SK-N-SH treated with all-trans-retinoic acid at 6 μM for 48 hours (cell line): ENCODE measurements at regions not wholly inside any gene's neighbourhood (a gene's known extent, or its start where the extent isn't known, plus 50 kb on each side); places are given as distances from the start of the nearest gene placed in this dataset.

Experiments
- ATAC-seq: fragments of 200-7000 bp; cut with Tn5 transposase; 3 replicates; pipeline ENCODE4 v1.9.1; 2020; ENCODE audit warnings: mild to moderate bottlenecking, moderate library complexity
- BACH2 ChIP-seq: fragments of 250-450 bp; sonication (Bioruptor Pico); IDR thresholded peaks from 2 replicates; pipeline ENCODE4 v1.9.0; 2021; ENCODE audit warnings: mild to moderate bottlenecking, borderline replicate concordance
- CSDC2 ChIP-seq: fragments of 250-450 bp; sonication (Bioruptor Pico); IDR thresholded peaks from 2 replicates; pipeline ENCODE4 v1.5.0; 2020; ENCODE audit warnings: mild to moderate bottlenecking, moderate library complexity
- CSRNP3 ChIP-seq: fragments of 250-450 bp; sonication (Bioruptor Pico); IDR thresholded peaks from 2 replicates; pipeline ENCODE4 v1.5.1; 2021; ENCODE audit warnings: mild to moderate bottlenecking, moderate library complexity
- ESRRG ChIP-seq: fragments of 250-450 bp; sonication (Bioruptor Pico); IDR thresholded peaks from 2 replicates; pipeline ENCODE4 v1.6.1; 2021; ENCODE audit warnings: mild to moderate bottlenecking
- GLIS3 ChIP-seq: fragments of 250-450 bp; sonication (Bioruptor Pico); IDR thresholded peaks from 2 replicates; pipeline ENCODE4 v1.5.0; 2020; ENCODE audit warnings: mild to moderate bottlenecking, moderate library complexity
- ISL1 ChIP-seq: fragments of 250-450 bp; sonication (Bioruptor Pico); IDR thresholded peaks from 2 replicates; pipeline ENCODE4 v2.1.2; 2022; ENCODE audit warnings: mild to moderate bottlenecking, moderate library complexity
- OSR1 ChIP-seq: fragments of 250-450 bp; sonication (Bioruptor Pico); IDR thresholded peaks from 2 replicates; pipeline ENCODE4 v1.8.0; 2022; ENCODE audit warnings: moderate library complexity, mild to moderate bottlenecking, inconsistent platforms
- PATZ1 ChIP-seq: fragments of 250-450 bp; sonication (Bioruptor Pico); IDR thresholded peaks from 2 replicates; pipeline ENCODE4 v1.8.0; 2020; ENCODE audit warnings: mild to moderate bottlenecking, moderate library complexity, borderline replicate concordance
- PPARA ChIP-seq: fragments of 250-450 bp; sonication (Bioruptor Pico); IDR thresholded peaks from 2 replicates; pipeline ENCODE4 v1.5.0; 2020; ENCODE audit warnings: mild to moderate bottlenecking, borderline replicate concordance
- SNAI2 ChIP-seq: fragments of 250-450 bp; sonication (Bioruptor Pico); IDR thresholded peaks from 2 replicates; pipeline ENCODE4 v1.5.0; 2020; ENCODE audit warnings: mild to moderate bottlenecking, moderate library complexity
- TCF4 ChIP-seq: fragments of 250-450 bp; sonication (Bioruptor Pico); IDR thresholded peaks from 2 replicates; pipeline ENCODE4 v1.8.0; 2021; ENCODE audit warnings: mild to moderate bottlenecking, moderate library complexity, borderline replicate concordance
- TOX ChIP-seq: fragments of 250-450 bp; sonication (Bioruptor Pico); IDR thresholded peaks from 2 replicates; pipeline ENCODE4 v1.8.0; 2021; ENCODE audit warnings: mild to moderate bottlenecking, moderate library complexity, borderline replicate concordance
- ZC3H10 ChIP-seq: fragments of 250-450 bp; sonication (Bioruptor Pico); IDR thresholded peaks from 2 replicates; pipeline ENCODE4 v1.5.1; 2021; ENCODE audit warnings: mild to moderate bottlenecking, moderate library complexity
- ZFP3 ChIP-seq: fragments of 250-450 bp; sonication (Bioruptor Pico); IDR thresholded peaks from 2 replicates; pipeline ENCODE4 v1.5.0; 2020; ENCODE audit warnings: mild to moderate bottlenecking, moderate library complexity
- ZFP30 ChIP-seq: fragments of 450-650 bp; formaldehyde crosslinking; IDR thresholded peaks from 2 replicates; pipeline ENCODE4 v1.5.0; 2022; ENCODE audit warnings: mild to moderate bottlenecking, moderate library complexity
- ZNF565 ChIP-seq: fragments of 450-650 bp; formaldehyde crosslinking; conservative IDR thresholded peaks from 2 replicates; pipeline ENCODE4 v1.5.0; 2020; ENCODE audit warnings: low read depth, mild to moderate bottlenecking, moderate library complexity
- ZNF70 ChIP-seq: fragments of 450-650 bp; formaldehyde crosslinking; IDR thresholded peaks from 2 replicates; pipeline ENCODE4 v1.5.0; 2020; ENCODE audit warnings: mild to moderate bottlenecking, moderate library complexity
- ZNF8 ChIP-seq: fragments of 450-650 bp; formaldehyde crosslinking; IDR thresholded peaks from 2 replicates; pipeline ENCODE4 v1.5.0; 2020; ENCODE audit warnings: mild to moderate bottlenecking, moderate library complexity
- TF ChIP-seq, protein P1 (sequence below): fragments of 250-450 bp; sonication (Bioruptor Pico); IDR thresholded peaks from 2 replicates; pipeline ENCODE4 v1.5.1; 2020; ENCODE audit warnings: low read depth, mild to moderate bottlenecking, moderate library complexity
- TF ChIP-seq, protein P2 (sequence below): fragments of 250-450 bp; sonication (Bioruptor Pico); IDR thresholded peaks from 2 replicates; pipeline ENCODE4 v1.5.0; 2020; ENCODE audit warnings: mild to moderate bottlenecking, moderate library complexity
- TF ChIP-seq, protein P3 (sequence below): fragments of 250-450 bp; sonication (Bioruptor Pico); IDR thresholded peaks from 2 replicates; pipeline ENCODE4 v1.8.0; 2021; ENCODE audit warnings: low read depth, mild to moderate bottlenecking, moderate library complexity, borderline replicate concordance

- no peak for ATAC-seq
- TF ChIP-seq ZNF70 (CRISPR knock-in tag): no peak
- no peak for TF ChIP-seq ISL1 (CRISPR knock-in tag)
- TF ChIP-seq ZFP3 (CRISPR knock-in tag): no peak
- TF ChIP-seq TCF4 (CRISPR knock-in tag): no peak
- TF ChIP-seq TOX (CRISPR knock-in tag): no peak
- TF ChIP-seq PPARA (CRISPR knock-in tag): no peak
- TF ChIP-seq BACH2 (CRISPR knock-in tag): no peak
- no peak for TF ChIP-seq ZFP30
- TF ChIP-seq OSR1: no peak
- no peak for TF ChIP-seq ZNF8
- TF ChIP-seq, protein P1, sequence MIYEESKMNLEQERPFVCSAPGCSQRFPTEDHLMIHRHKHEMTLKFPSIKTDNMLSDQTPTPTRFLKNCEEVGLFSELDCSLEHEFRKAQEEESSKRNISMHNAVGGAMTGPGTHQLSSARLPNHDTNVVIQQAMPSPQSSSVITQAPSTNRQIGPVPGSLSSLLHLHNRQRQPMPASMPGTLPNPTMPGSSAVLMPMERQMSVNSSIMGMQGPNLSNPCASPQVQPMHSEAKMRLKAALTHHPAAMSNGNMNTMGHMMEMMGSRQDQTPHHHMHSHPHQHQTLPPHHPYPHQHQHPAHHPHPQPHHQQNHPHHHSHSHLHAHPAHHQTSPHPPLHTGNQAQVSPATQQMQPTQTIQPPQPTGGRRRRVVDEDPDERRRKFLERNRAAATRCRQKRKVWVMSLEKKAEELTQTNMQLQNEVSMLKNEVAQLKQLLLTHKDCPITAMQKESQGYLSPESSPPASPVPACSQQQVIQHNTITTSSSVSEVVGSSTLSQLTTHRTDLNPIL (CRISPR knock-in tag): no peak
- TF ChIP-seq ESRRG (CRISPR knock-in tag): no peak
- no peak for TF ChIP-seq ZNF565 (CRISPR knock-in tag)
- TF ChIP-seq CSRNP3 (CRISPR knock-in tag): no peak
These were observed 275.3 kb upstream of the SLC14A2 start for GRCh38 chr18:45339810-45340550.

GRCh38 chr18:45340884-45341283, 274.4 kb upstream of the SLC14A2 start:
- no peak for TF ChIP-seq PPARA (CRISPR knock-in tag)
- no peak for TF ChIP-seq CSRNP3 (CRISPR knock-in tag)
- no peak for TF ChIP-seq PATZ1 (CRISPR knock-in tag)
- no peak for TF ChIP-seq TCF4 (CRISPR knock-in tag)
- no peak for TF ChIP-seq ZNF8
- TF ChIP-seq SNAI2 (CRISPR knock-in tag): no peak
- TF ChIP-seq ZFP3 (CRISPR knock-in tag): no peak
- TF ChIP-seq ISL1 (CRISPR knock-in tag): no peak
- no peak for TF ChIP-seq CSDC2 (CRISPR knock-in tag)
- no peak for TF ChIP-seq ZC3H10 (CRISPR knock-in tag)
- no peak for TF ChIP-seq ZNF70 (CRISPR knock-in tag)
- TF ChIP-seq, protein P2, sequence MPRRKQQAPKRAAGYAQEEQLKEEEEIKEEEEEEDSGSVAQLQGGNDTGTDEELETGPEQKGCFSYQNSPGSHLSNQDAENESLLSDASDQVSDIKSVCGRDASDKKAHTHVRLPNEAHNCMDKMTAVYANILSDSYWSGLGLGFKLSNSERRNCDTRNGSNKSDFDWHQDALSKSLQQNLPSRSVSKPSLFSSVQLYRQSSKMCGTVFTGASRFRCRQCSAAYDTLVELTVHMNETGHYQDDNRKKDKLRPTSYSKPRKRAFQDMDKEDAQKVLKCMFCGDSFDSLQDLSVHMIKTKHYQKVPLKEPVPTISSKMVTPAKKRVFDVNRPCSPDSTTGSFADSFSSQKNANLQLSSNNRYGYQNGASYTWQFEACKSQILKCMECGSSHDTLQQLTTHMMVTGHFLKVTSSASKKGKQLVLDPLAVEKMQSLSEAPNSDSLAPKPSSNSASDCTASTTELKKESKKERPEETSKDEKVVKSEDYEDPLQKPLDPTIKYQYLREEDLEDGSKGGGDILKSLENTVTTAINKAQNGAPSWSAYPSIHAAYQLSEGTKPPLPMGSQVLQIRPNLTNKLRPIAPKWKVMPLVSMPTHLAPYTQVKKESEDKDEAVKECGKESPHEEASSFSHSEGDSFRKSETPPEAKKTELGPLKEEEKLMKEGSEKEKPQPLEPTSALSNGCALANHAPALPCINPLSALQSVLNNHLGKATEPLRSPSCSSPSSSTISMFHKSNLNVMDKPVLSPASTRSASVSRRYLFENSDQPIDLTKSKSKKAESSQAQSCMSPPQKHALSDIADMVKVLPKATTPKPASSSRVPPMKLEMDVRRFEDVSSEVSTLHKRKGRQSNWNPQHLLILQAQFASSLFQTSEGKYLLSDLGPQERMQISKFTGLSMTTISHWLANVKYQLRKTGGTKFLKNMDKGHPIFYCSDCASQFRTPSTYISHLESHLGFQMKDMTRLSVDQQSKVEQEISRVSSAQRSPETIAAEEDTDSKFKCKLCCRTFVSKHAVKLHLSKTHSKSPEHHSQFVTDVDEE (CRISPR knock-in tag): no peak
- no peak for TF ChIP-seq GLIS3 (CRISPR knock-in tag)
- TF ChIP-seq, protein P3, sequence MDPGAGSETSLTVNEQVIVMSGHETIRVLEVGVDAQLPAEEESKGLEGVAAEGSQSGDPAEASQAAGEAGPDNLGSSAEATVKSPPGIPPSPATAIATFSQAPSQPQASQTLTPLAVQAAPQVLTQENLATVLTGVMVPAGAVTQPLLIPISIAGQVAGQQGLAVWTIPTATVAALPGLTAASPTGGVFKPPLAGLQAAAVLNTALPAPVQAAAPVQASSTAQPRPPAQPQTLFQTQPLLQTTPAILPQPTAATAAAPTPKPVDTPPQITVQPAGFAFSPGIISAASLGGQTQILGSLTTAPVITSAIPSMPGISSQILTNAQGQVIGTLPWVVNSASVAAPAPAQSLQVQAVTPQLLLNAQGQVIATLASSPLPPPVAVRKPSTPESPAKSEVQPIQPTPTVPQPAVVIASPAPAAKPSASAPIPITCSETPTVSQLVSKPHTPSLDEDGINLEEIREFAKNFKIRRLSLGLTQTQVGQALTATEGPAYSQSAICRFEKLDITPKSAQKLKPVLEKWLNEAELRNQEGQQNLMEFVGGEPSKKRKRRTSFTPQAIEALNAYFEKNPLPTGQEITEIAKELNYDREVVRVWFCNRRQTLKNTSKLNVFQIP (CRISPR knock-in tag): no peak
- no peak for ATAC-seq
